Astrocyte (in vitro differentiated cells and primary cell): ENCODE measurements at regions not wholly inside any gene's neighbourhood (a gene's known extent, or its start where the extent isn't known, plus 50 kb on each side); places are given as distances from the start of the nearest gene placed in this dataset.

Source experiments
- CTCF ChIP-seq: IDR thresholded peaks from 2 replicates; pipeline ENCODE4 v1.5.1; 2011; ENCODE audit warnings: low read depth, mild to moderate bottlenecking, inconsistent platforms, low read length, moderate library complexity; ENCODE audit not compliant: insufficient read depth
- EZH2 ChIP-seq: IDR thresholded peaks from 2 replicates; pipeline ENCODE4 v1.6.1; 2012; ENCODE audit warnings: mild to moderate bottlenecking, low read length, inconsistent platforms; ENCODE audit not compliant: insufficient read depth

GRCh38 chr6:33934731-33935270 lies 131.0 kb upstream of the MLN start:
- no peak for TF ChIP-seq CTCF
- no peak for TF ChIP-seq EZH2
